Activated CD4-positive, alpha-beta T cell treated with anti-CD3 and anti-CD28 coated beads for 36 hours (primary cell): ENCODE measurements at regions not wholly inside any gene's neighbourhood (a gene's known extent, or its start where the extent isn't known, plus 50 kb on each side); places are given as distances from the start of the nearest gene placed in this dataset.
"Not testable (repeated sequence)": the region's sequence is repeated elsewhere in the genome, so short reads cannot be mapped to it uniquely, and the experiment has no call there.

Experiments
- ATAC-seq: fragments of 200-7000 bp; cut with Tn5 transposase; one replicate; pipeline ENCODE4 v1.10.0; 2021; ENCODE audit warnings: mild to moderate bottlenecking, moderate library complexity
- CTCF ChIA-PET: fragments of 350-600 bp; sonication (Branson Sonifier 250); formaldehyde crosslinking; loops from one replicate; lab custom pipeline; 2021; ENCODE audit warnings: antibody characterized with exemption; lab: Charles Lee
- POLR2A ChIA-PET: fragments of 350-600 bp; sonication (Branson Sonifier 250); formaldehyde crosslinking; loops from one replicate; lab custom pipeline; 2021; ENCODE audit warnings: antibody characterized with exemption, inconsistent platforms; lab: Charles Lee
- DNase-seq: peaks from one replicate; pipeline ENCODE4 v3.0.0-alpha.2; 2020
- H3K27ac Mint-ChIP-seq: one replicate; pipeline ENCODE4 v1.8.0; 2021; ENCODE audit warnings: mixed read lengths
- H3K27me3 Mint-ChIP-seq: one replicate; pipeline ENCODE4 v1.8.0; 2021; ENCODE audit warnings: mixed read lengths
- H3K36me3 Mint-ChIP-seq: one replicate; pipeline ENCODE4 v1.8.0; 2021; ENCODE audit warnings: low read depth, mixed read lengths
- H3K4me1 Mint-ChIP-seq: one replicate; pipeline ENCODE4 v1.8.0; 2021; ENCODE audit warnings: mixed read lengths
- H3K4me3 Mint-ChIP-seq: one replicate; pipeline ENCODE4 v1.8.0; 2021; ENCODE audit warnings: mild to moderate bottlenecking, moderate library complexity, mixed read lengths
- H3K9me3 Mint-ChIP-seq: one replicate; pipeline ENCODE4 v1.8.0; 2021; ENCODE audit warnings: low read depth, mixed read lengths
- intact Hi-C, 2 experiments: fragments of 100-400 bp; cut with DNase I in 1 of 2; cut with micrococcal nuclease in 1 of 2; formaldehyde crosslinking; loops; one replicate each; pipeline versions ENCODE4 v1.14.2 to v1.15.1; 2022 to 2024; cut with DNase I, micrococcal nuclease

DNA sequence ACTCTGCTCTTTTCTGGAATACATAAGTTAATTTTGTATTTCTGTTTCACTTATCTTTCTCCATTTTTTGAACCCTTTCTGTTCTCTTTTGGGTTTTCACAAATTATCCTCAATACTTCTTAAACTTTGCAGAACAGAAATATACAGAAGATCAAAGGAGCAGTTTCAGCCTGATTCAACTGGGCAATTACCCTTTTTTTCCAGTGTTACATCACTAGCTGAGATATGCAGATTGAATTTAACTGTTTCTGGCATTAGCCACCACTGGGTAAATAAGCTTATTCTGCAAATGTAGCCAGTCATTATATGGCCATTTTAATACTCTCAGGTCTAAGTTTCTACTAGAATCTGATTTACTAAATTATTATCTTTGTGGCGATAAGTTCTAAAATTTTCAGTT is 66.9 kb upstream of the GRID2 start:
- no peak overlapping the region for H3K27ac Mint-ChIP-seq
- H3K4me3 Mint-ChIP-seq = no peak overlapping the region
- intact Hi-C loops = no loop called here
- no peaks in the 10 kb centered on the region for H3K27me3 Mint-ChIP-seq
- no peaks in the 10 kb centered on the region for H3K4me1 Mint-ChIP-seq
- DNase-seq = no peak
- ChIA-PET POLR2A (no interaction called here), CTCF (no interaction called here)
- H3K36me3 Mint-ChIP-seq = no peaks in the 10 kb centered on the region
- ATAC-seq = no peak
- peaks cover 9% of the 10 kb centered on the region for H3K9me3 Mint-ChIP-seq

DNA sequence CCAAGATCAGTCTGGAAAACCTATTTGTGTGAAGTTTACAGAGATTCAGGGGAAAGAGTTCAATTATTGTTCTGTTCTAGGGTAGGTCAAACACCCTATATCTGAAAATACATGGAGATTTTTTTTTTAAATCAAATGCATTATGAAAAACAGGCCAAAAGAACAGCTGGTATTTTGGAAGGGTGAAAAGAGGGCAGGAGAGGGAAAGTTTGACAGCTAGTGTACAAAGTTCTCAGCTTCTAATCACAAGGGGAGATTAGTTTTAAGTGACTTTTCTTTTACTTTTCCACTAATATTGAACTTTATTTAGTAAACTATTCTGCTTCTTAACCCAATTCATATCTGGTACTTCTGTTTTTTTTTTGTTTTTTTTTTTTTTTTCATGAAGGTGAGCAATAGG is 66.2 kb upstream of the GRID2 start:
- no peaks in the 10 kb centered on the region for H3K36me3 Mint-ChIP-seq
- CTCF ChIA-PET = no interaction called here

DNA sequence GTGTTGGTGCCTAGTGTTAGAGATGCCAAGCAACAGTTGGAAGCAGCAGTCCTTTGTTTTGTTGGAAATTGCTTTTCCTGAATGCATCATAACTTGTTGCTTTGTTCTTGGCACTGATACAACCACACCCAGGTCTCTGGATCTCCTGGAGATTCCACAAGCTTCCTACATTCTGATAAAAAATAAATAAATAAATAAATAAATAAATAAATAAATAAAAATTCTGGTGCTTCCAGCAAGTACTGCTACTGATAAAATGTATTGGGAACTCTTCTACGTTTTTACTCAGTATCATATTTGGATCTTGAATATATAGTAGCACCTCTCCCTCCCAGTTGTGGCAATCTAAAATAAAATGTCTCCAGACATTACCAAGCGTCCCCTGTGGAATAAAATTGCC is 62.7 kb upstream of the GRID2 start:
- POLR2A ChIA-PET = no interaction called here
- Mint-ChIP-seq H3K4me1 (no peaks in the 10 kb centered on the region), H3K36me3 (no peaks in the 10 kb centered on the region), H3K4me3 (no peak overlapping the region), H3K27ac (no peak overlapping the region), H3K27me3 (no peaks in the 10 kb centered on the region), H3K9me3 (peaks cover 7% of the 10 kb centered on the region)
- CTCF ChIA-PET = no interaction called here
- intact Hi-C loops = no loop called here
- ATAC-seq (no peak), DNase-seq (no peak)

More for the DNA sequence above, 66.2 kb upstream of the GRID2 start:
- DNase-seq = no peak
- ATAC-seq = no peak
- intact Hi-C loops = no loop called here
- Mint-ChIP-seq H3K4me3 (no peak overlapping the region), H3K4me1 (no peaks in the 10 kb centered on the region), H3K27ac (no peak overlapping the region), H3K27me3 (no peaks in the 10 kb centered on the region), H3K9me3 (peaks cover 9% of the 10 kb centered on the region)
- POLR2A ChIA-PET = no interaction called here

DNA sequence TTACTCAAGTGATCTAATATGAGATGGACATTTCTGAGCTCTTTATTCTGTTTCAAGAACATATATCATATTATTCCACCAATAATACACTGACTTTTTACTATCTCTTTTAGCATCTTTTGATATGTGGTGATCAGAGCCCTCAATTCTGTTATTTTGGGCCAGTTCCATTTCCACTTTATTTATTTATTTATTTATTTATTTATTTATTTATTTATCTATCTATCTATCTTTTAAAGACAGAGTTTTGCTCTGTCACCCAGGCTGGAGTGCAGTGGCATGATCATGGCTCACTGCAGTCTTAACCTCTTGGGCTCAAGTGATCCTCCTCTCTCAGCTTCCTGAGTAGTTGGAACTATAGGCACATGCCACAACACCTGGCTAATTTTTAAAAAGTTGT is 57.4 kb upstream of the GRID2 start:
- DNase-seq (no peak), ATAC-seq (no peak)
- H3K27me3 Mint-ChIP-seq = no peaks in the 10 kb centered on the region

DNA sequence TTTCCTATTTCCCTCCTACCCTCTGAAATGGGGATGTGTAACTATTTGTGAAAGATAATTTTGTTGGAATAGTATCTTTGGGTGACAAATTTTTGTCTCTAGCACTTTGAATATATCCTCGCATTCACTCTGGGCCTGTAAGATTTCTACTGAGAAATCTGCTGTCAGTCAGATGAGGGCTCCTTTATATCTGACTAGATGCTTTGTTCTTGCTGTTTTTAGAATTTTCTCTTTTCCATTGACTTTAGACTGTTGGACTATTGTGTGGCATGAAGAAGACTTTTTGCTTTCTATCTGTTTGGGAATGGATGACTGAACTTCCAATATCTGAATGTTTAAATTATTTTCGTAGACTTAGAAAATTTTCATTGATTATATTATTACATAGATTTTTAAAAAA is 54.2 kb upstream of the GRID2 start:
- ChIA-PET CTCF (no interaction called here), POLR2A (no interaction called here)
- Mint-ChIP-seq H3K27me3 (no peaks in the 10 kb centered on the region), H3K27ac (no peak overlapping the region), H3K9me3 (peaks cover 6% of the 10 kb centered on the region), H3K36me3 (no peaks in the 10 kb centered on the region), H3K4me3 (no peak overlapping the region), H3K4me1 (no peaks in the 10 kb centered on the region)
- ATAC-seq = no peak
- intact Hi-C loops = no loop called here
- no peak for DNase-seq

More for the DNA sequence above, 57.4 kb upstream of the GRID2 start:
- intact Hi-C loops = no loop called here
- CTCF ChIA-PET = no interaction called here
- Mint-ChIP-seq H3K9me3 (peaks cover 4% of the 10 kb centered on the region), H3K27ac (no peak overlapping the region), H3K4me3 (no peak overlapping the region), H3K36me3 (no peaks in the 10 kb centered on the region), H3K4me1 (no peaks in the 10 kb centered on the region)
- POLR2A ChIA-PET = no interaction called here

DNA sequence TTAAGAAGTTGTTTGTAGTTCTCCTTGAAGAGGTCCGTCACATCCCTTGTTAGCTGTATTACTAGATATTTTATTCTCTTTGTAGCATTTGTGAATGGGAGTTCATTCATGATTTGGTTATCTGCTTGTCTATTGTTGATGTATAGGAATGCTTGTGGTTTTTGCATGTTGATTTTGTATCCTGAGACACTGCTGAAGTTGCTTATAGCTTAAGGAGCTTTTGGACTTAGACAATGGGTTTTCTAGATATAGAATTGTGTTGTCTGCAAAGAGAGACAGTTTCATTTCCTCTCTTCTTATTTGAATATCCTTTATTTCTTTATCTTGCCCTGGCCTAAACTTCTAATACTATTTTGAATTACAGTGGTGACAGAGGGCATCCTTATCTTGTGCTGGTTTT is 52.1 kb upstream of the GRID2 start:
- no peaks in the 10 kb centered on the region for H3K4me1 Mint-ChIP-seq
- H3K27me3 Mint-ChIP-seq = no peaks in the 10 kb centered on the region
- ATAC-seq (no peak), DNase-seq (no peak)
- no peak overlapping the region for H3K27ac Mint-ChIP-seq
- intact Hi-C loops = no loop called here
- ChIA-PET POLR2A (no interaction called here), CTCF (no interaction called here)
- no peaks in the 10 kb centered on the region for H3K36me3 Mint-ChIP-seq
- peaks cover 15% of the 10 kb centered on the region for H3K9me3 Mint-ChIP-seq
- H3K4me3 Mint-ChIP-seq = no peak overlapping the region

DNA sequence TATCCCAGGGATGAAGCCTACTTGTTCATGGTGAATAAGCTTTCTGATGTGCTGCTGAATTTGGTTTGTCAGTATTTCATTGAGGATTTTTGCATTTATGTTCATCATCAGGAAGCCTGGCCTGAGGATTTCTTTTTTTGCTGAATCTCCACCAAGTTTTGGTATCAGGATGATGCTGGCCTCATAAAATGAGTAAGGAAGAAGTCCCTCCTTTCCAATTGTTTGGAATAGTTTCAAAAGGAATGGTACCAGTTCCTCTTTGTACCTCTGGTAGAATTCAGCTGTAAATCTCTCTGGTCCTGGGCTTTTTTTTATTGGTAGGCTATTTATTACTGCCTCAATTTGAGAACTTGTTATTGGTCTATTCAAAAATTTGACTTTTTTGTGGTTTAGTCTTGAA is 51.4 kb upstream of the GRID2 start:
- H3K4me3 Mint-ChIP-seq, POLR2A ChIA-PET, CTCF ChIA-PET, ATAC-seq, DNase-seq, H3K27ac Mint-ChIP-seq, H3K27me3 Mint-ChIP-seq, intact Hi-C loops, H3K36me3 Mint-ChIP-seq, H3K4me1 Mint-ChIP-seq: not testable (repeated sequence)
- H3K9me3 Mint-ChIP-seq = peaks cover 15% of the 10 kb centered on the region

DNA sequence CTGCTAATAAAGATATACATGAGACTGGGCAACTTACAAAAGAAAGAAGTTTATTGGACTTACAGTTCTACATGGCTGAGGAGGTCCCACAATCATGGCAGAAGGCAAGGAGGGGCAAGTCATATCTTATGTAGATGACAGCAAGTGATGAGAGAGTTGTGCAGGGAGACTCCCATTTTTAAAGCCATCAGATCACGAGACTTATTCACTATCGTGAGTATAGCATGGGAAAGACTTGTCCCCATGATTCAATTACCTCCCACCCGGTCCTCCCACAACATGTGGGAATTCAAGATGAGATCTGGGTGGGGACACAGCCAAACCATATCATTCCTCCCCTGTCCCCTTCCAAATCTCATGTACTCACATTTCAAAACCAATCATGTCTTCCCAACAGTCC is 50.9 kb upstream of the GRID2 start:
- Mint-ChIP-seq H3K27me3 (no peaks in the 10 kb centered on the region), H3K27ac (no peak overlapping the region), H3K36me3 (no peaks in the 10 kb centered on the region), H3K9me3 (peaks cover 14% of the 10 kb centered on the region), H3K4me1 (no peaks in the 10 kb centered on the region), H3K4me3 (no peak overlapping the region)
- DNase-seq = no peak
- CTCF ChIA-PET = no interaction called here
- no peak for ATAC-seq
- intact Hi-C loops = no loop called here
- POLR2A ChIA-PET = no interaction called here

DNA sequence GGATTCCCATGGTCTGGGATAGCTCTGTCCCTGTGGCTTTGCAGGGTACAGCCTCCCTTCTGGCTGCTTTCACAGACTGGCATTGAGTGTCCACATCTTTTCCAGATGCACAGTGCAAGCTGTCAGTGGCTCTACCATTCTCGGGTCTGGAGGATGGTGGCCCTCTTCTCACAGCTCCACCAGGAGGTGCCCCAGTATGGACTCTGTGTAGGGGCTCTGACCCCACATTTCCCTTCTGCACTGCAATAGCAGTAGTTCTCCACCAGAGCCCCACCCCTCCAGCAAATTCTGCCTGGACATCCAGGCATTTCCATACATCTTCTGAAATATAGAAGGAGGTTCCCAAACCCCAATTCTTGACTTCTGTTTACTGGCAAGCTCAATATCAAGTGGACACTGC is 50.2 kb upstream of the GRID2 start:
- ChIA-PET POLR2A (no interaction called here), CTCF (no interaction called here)
- Mint-ChIP-seq H3K27me3 (no peaks in the 10 kb centered on the region), H3K9me3 (peaks cover 14% of the 10 kb centered on the region), H3K4me3 (no peak overlapping the region), H3K36me3 (no peaks in the 10 kb centered on the region), H3K27ac (no peak overlapping the region), H3K4me1 (no peaks in the 10 kb centered on the region)
- DNase-seq (no peak), ATAC-seq (no peak)
- intact Hi-C loops = no loop called here
